Gastroesophageal sphincter (tissue), 3 donors: ENCODE measurements at regions not wholly inside any gene's neighbourhood (a gene's known extent, or its start where the extent isn't known, plus 50 kb on each side); places are given as distances from the start of the nearest gene placed in this dataset.

Experiments
- EP300 ChIP-seq: sonication (generic); formaldehyde crosslinking; IDR thresholded peaks from one replicate; pipeline ENCODE4 v1.6.1; 2017; ENCODE audit warnings: antibody characterized with exemption, mild to moderate bottlenecking
- POLR2A ChIP-seq, 2 donors: fragments of 450-650 bp; IDR thresholded peaks; one replicate each; pipeline ENCODE4 v1.6.1; 2017; ENCODE audit warnings: antibody characterized with exemption in 2 of 2, mild to moderate bottlenecking in 2 of 2, moderate library complexity in 1 of 2
- POLR2AphosphoS5 ChIP-seq: sonication (generic); formaldehyde crosslinking; IDR thresholded peaks from one replicate; pipeline ENCODE4 v1.6.1; 2017; ENCODE audit warnings: antibody characterized with exemption
- TF ChIP-seq, protein P1 (sequence below), 4 experiments: fragments of 200-600 bp in 2 of 4; fragments of 450-650 bp in 2 of 4; sonication (generic) in 1 of 4; IDR thresholded peaks; one replicate each; pipeline ENCODE4 v1.5.1; 2017 to 2019; ENCODE audit warnings: antibody characterized with exemption in 4 of 4, mild to moderate bottlenecking in 2 of 4, moderate library complexity in 2 of 4

DNA sequence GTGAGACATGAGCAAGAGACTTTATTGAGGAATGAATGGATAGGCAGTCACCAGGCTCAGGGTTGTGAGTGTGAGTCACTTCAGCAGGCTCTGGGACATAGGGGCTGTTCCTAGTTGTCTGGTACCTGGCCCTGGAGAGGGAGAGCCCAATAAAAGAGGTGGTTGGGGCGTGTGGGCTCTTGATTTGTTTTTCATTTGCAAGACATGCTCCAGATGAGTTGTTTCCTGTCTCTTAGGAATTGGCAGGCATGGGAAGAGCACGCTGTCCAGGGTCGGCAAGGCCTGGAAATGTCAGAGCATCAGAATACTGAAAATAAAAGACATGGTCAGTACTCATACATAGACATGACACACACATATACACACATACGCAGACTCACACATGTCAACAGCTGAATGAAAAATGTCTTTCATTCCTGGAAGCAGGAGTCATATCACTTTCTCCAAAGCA, 166.3 kb upstream of the SULF2 start:
- TF ChIP-seq, protein P1, sequence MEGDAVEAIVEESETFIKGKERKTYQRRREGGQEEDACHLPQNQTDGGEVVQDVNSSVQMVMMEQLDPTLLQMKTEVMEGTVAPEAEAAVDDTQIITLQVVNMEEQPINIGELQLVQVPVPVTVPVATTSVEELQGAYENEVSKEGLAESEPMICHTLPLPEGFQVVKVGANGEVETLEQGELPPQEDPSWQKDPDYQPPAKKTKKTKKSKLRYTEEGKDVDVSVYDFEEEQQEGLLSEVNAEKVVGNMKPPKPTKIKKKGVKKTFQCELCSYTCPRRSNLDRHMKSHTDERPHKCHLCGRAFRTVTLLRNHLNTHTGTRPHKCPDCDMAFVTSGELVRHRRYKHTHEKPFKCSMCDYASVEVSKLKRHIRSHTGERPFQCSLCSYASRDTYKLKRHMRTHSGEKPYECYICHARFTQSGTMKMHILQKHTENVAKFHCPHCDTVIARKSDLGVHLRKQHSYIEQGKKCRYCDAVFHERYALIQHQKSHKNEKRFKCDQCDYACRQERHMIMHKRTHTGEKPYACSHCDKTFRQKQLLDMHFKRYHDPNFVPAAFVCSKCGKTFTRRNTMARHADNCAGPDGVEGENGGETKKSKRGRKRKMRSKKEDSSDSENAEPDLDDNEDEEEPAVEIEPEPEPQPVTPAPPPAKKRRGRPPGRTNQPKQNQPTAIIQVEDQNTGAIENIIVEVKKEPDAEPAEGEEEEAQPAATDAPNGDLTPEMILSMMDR (IDR thresholded peaks at IDR 0.05), result no peak
- TF ChIP-seq POLR2A (IDR thresholded peaks at IDR 0.05) (no peak), EP300 (no peak), POLR2AphosphoS5 (no peak)
